ENCODE measurements at regions not wholly inside any gene's neighbourhood (a gene's known extent, or its start where the extent isn't known, plus 50 kb on each side); places are given as distances from the start of the nearest gene placed in this dataset.

DNA sequence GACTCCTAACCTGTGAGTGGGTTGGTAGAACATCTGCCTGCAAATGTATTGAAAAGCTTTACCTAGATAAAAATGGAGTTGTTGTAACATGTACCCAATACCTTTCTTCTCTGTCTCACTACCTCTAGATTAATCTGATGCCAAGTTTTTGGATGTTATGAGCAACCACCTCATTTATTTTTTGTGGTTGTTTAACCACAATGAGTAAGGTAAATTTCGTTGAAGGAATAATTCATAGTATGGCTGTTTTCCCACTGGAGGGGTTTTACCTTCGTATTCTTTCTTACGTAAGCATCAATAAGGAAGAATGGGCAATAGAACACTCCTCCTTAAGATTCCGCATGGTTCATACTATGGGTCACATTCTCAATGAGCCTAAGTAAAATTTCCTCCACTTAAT, 165.4 kb downstream of the CDH26 start:
- DNase-seq, result no peak
- no peak overlapping the region for H3K4me3 ChIP-seq (ENCODE audit: insufficient read depth, low read depth, low read length, poor library complexity, severe bottlenecking)
- H3K4me1 ChIP-seq (ENCODE audit: control insufficient read depth, insufficient read depth, low read length, poor library complexity, severe bottlenecking), result no peaks in the 10 kb centered on the region
- H3K27ac ChIP-seq (ENCODE audit: insufficient read depth, low read length, poor library complexity, severe bottlenecking), result no peak overlapping the region
- H3K27me3 ChIP-seq (replicated peaks; ENCODE audit: control insufficient read depth, insufficient read depth, low read length, poor library complexity, severe bottlenecking), result no peaks in the 10 kb centered on the region
- no peaks in the 10 kb centered on the region for H3K9me3 ChIP-seq (ENCODE audit: control insufficient read depth, low read length)
- H3K36me3 ChIP-seq (ENCODE audit: control insufficient read depth, insufficient read depth, low read length), result no peaks in the 10 kb centered on the region

DNA sequence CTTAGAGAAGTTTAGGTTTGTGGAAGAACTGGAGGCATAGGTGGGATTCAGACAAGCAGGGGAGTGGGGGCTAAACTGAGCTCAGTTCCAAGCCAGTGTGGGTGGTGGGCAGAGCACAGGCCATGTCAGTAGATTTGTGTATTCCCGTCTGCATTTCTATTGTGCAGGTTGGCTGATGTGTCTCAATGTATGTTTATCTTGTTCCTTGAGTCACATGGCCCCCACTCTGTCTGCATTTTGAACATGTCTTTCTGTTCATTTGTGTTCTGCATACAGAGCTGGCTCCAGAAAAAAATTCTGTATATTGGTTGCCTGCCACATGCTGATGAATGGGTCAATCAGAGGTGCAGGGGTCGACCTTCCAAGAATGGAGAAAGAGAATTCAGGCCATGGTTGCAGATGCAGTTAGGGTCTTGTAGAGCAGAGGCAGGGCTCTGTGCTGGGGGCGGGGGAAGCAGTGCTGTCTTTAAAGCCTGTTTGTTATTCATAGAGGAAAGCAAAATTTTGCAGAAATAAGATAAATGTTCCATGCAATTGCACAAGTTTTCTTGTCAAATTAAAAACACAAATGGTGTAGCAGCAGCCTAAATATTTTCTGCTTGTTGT, 166.7 kb downstream of the CDH26 start:
- H3K27ac ChIP-seq (ENCODE audit: insufficient read depth, low read length, poor library complexity, severe bottlenecking), result no peak overlapping the region
- H3K4me1 ChIP-seq (ENCODE audit: control insufficient read depth, insufficient read depth, low read length, poor library complexity, severe bottlenecking), result no peaks in the 10 kb centered on the region
- DNase-seq, result no peak
- no peaks in the 10 kb centered on the region for H3K27me3 ChIP-seq (replicated peaks; ENCODE audit: control insufficient read depth, insufficient read depth, low read length, poor library complexity, severe bottlenecking)
- H3K4me3 ChIP-seq (ENCODE audit: insufficient read depth, low read depth, low read length, poor library complexity, severe bottlenecking), result no peak overlapping the region
- no peaks in the 10 kb centered on the region for H3K9me3 ChIP-seq (ENCODE audit: control insufficient read depth, low read length)
- H3K36me3 ChIP-seq (ENCODE audit: control insufficient read depth, insufficient read depth, low read length), result no peaks in the 10 kb centered on the region

DNA sequence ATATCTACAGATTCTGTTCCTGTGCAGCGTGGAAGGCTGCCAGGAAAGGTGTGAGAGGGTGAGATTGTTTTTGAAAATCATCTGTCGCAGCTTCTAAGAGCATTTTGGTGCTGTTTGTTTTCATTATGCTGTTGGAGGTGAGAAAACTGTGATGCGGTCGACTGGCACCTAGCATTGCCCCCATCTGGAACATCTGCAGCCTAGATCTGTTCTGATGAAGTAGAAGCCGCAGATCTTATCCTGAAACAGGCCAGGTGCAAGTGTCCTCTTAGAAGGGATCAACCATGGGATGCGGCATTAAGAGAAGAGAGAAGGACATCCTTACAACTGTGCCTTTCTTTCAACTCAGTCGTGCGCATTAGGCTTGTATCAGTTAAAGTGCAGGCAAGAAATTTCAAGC, 167.3 kb downstream of the CDH26 start:
- no peaks in the 10 kb centered on the region for H3K4me1 ChIP-seq (ENCODE audit: control insufficient read depth, insufficient read depth, low read length, poor library complexity, severe bottlenecking)
- H3K9me3 ChIP-seq (ENCODE audit: control insufficient read depth, low read length), result no peaks in the 10 kb centered on the region
- H3K27me3 ChIP-seq (replicated peaks; ENCODE audit: control insufficient read depth, insufficient read depth, low read length, poor library complexity, severe bottlenecking), result no peaks in the 10 kb centered on the region
- H3K27ac ChIP-seq (ENCODE audit: insufficient read depth, low read length, poor library complexity, severe bottlenecking), result no peak overlapping the region
- no peak for DNase-seq
- H3K4me3 ChIP-seq (ENCODE audit: insufficient read depth, low read depth, low read length, poor library complexity, severe bottlenecking), result no peak overlapping the region
- no peaks in the 10 kb centered on the region for H3K36me3 ChIP-seq (ENCODE audit: control insufficient read depth, insufficient read depth, low read length)

DNA sequence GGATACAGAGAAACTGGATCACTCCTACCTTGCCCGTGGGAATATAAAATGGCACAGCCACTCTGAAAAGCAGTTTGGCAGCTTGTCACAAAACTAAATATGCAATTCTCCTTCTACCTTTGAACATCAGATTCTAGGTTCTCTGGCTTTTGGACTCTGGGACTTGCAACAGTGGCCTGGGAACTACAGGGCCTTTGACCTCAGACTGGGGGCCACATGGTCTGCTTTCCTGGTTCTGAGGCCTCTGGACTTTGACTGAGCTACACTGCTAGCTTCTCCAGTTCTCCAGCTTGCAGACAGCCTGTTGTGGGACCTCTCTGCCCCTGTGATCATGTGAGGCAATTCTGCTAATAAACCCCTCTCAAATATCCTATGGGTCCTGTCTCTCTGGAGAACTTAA, 168.8 kb downstream of the CDH26 start:
- H3K27me3 ChIP-seq (replicated peaks; ENCODE audit: control insufficient read depth, insufficient read depth, low read length, poor library complexity, severe bottlenecking), result no peaks in the 10 kb centered on the region
- DNase-seq, result no peak
- no peaks in the 10 kb centered on the region for H3K9me3 ChIP-seq (ENCODE audit: control insufficient read depth, low read length)
- no peaks in the 10 kb centered on the region for H3K36me3 ChIP-seq (ENCODE audit: control insufficient read depth, insufficient read depth, low read length)
- H3K4me3 ChIP-seq (ENCODE audit: insufficient read depth, low read depth, low read length, poor library complexity, severe bottlenecking), result no peak overlapping the region
- H3K27ac ChIP-seq (ENCODE audit: insufficient read depth, low read length, poor library complexity, severe bottlenecking), result no peak overlapping the region
- H3K4me1 ChIP-seq (ENCODE audit: control insufficient read depth, insufficient read depth, low read length, poor library complexity, severe bottlenecking), result no peaks in the 10 kb centered on the region

DNA sequence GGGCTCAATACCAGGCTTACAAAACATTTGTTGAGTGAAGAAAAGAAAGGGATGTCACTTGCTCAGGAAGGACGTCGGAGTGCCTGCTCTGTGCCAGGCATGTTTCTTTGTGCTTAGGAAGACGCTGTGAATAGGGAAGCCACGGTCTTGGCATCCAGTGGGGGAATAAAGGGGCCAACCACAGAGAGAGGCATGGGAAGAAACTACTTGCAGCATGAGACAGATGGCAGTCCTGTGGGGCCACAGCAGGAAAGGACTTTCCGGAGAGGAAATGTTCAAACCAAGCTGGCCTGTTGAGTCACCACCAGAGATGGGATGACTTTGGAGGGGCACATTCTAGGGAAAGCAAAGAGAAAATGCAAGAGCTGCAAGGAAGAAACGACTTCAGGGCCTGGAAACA, 173.2 kb downstream of the CDH26 start:
- Histone ChIP-seq H3K27me3 (replicated peaks; ENCODE audit: control insufficient read depth, insufficient read depth, low read length, poor library complexity, severe bottlenecking) (no peaks in the 10 kb centered on the region), H3K4me3 (ENCODE audit: insufficient read depth, low read depth, low read length, poor library complexity, severe bottlenecking) (no peak overlapping the region), H3K4me1 (ENCODE audit: control insufficient read depth, insufficient read depth, low read length, poor library complexity, severe bottlenecking) (no peaks in the 10 kb centered on the region), H3K36me3 (ENCODE audit: control insufficient read depth, insufficient read depth, low read length) (no peaks in the 10 kb centered on the region), H3K9me3 (ENCODE audit: control insufficient read depth, low read length) (no peaks in the 10 kb centered on the region), H3K27ac (ENCODE audit: insufficient read depth, low read length, poor library complexity, severe bottlenecking) (no peak overlapping the region)
- no peak for DNase-seq

DNA sequence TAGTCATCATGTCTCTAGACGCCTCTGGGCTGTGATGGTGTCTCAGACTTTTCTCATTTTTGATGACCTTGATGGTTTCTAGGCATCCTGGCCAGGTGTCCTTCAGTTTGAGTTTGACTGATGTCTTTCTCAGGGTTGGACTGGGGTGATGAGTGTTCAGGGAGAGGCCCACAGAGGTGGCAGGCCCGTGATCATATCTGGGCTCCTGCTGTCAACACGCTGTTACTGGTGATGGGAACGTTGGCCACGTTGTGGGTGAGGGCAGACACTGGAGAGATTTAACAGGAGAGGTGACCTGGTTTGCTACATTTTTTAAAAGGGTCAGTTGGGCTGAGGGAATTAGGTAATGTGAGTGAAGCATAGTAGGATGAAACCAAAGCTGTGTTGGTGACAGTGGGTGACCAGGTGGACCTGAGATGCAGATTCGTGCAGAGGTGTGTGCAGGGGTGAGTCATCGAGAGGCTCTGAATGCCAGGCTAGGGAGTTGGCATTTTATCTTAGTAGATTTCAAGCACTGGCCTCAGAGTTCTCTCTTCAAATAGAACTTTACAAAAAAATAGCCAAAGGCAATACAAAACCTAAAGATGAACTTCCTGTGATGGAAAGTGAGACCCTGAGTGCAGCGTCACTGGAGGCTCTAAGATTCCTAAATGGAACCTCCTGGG, 174.1 kb downstream of the CDH26 start:
- no peak overlapping the region for H3K27ac ChIP-seq (ENCODE audit: insufficient read depth, low read length, poor library complexity, severe bottlenecking)
- no peak overlapping the region for H3K4me3 ChIP-seq (ENCODE audit: insufficient read depth, low read depth, low read length, poor library complexity, severe bottlenecking)
- no peaks in the 10 kb centered on the region for H3K36me3 ChIP-seq (ENCODE audit: control insufficient read depth, insufficient read depth, low read length)
- H3K9me3 ChIP-seq (ENCODE audit: control insufficient read depth, low read length), result no peaks in the 10 kb centered on the region
- no peaks in the 10 kb centered on the region for H3K27me3 ChIP-seq (replicated peaks; ENCODE audit: control insufficient read depth, insufficient read depth, low read length, poor library complexity, severe bottlenecking)
- DNase-seq, result no peak
- H3K4me1 ChIP-seq (ENCODE audit: control insufficient read depth, insufficient read depth, low read length, poor library complexity, severe bottlenecking), result no peaks in the 10 kb centered on the region

DNA sequence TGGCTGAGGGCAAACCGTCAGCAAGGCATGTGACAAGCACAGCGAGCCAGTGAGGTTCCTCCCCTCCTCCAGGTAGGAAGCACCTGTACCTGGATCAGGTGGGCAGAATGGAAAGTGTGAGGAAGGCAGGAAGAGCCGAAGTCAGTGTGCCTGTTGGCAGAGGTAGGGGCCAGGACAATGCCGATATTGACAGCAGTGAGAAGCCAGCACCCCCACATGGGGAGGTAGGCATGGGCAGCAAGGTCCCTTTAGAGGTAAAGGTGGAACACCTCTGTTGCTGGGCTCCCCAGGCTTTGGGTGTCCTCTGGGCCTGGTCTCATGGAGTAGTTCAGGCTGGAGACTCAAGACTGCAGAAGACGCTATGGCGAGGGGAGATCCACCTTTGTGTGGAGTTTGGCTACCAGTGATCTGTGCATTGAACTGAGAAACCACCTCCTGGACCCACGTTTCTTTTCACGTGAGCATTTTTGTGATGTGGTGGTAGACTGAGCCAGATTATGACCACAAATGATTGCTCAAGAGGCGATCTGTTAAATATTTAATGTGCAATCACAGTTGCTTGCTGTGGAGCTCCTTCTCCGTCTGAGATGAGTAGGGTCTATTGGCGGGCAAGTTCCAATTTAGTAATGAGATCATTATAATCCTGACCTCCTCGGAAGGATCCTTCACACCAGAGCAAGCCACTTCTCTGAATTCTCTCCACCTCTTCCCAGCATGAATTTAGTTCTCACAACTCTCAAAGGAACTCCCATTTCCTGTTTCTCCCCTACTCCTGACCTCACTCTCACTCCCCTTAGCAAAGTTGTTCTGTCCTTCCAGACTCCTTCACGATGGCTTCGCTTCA, 174.8 kb downstream of the CDH26 start:
- Histone ChIP-seq H3K4me1 (ENCODE audit: control insufficient read depth, insufficient read depth, low read length, poor library complexity, severe bottlenecking) (peaks cover 2% of the 10 kb centered on the region), H3K36me3 (ENCODE audit: control insufficient read depth, insufficient read depth, low read length) (no peaks in the 10 kb centered on the region), H3K27me3 (replicated peaks; ENCODE audit: control insufficient read depth, insufficient read depth, low read length, poor library complexity, severe bottlenecking) (no peaks in the 10 kb centered on the region), H3K27ac (ENCODE audit: insufficient read depth, low read length, poor library complexity, severe bottlenecking) (no peak overlapping the region), H3K4me3 (ENCODE audit: insufficient read depth, low read depth, low read length, poor library complexity, severe bottlenecking) (no peak overlapping the region), H3K9me3 (ENCODE audit: control insufficient read depth, low read length) (no peaks in the 10 kb centered on the region)
- no peak for DNase-seq

DNA sequence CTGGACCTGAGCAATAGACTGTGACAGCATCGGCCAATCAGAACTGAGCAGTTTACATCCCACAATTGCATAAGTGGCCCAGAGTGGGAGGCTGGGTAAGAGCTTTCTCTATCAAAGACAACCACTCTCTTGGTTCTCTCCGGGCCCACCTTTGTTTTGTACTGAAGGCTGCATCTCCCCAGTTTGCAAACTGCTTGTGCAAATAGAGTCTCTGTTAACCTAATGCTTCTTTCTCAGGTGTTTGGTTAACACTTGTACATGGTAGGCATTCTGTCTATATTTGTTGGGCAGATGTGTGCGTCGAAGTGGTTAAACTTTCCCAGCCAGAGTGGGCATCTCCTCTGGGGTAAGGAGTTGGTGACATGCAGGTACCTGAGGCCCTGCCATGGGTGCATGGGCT, 177.1 kb downstream of the CDH26 start:
- Histone ChIP-seq H3K27ac (ENCODE audit: insufficient read depth, low read length, poor library complexity, severe bottlenecking) (no peak overlapping the region), H3K4me3 (ENCODE audit: insufficient read depth, low read depth, low read length, poor library complexity, severe bottlenecking) (no peak overlapping the region), H3K27me3 (replicated peaks; ENCODE audit: control insufficient read depth, insufficient read depth, low read length, poor library complexity, severe bottlenecking) (no peaks in the 10 kb centered on the region), H3K4me1 (ENCODE audit: control insufficient read depth, insufficient read depth, low read length, poor library complexity, severe bottlenecking) (peaks cover 2% of the 10 kb centered on the region), H3K9me3 (ENCODE audit: control insufficient read depth, low read length) (no peaks in the 10 kb centered on the region), H3K36me3 (ENCODE audit: control insufficient read depth, insufficient read depth, low read length) (no peaks in the 10 kb centered on the region)
- no peak for DNase-seq

DNA sequence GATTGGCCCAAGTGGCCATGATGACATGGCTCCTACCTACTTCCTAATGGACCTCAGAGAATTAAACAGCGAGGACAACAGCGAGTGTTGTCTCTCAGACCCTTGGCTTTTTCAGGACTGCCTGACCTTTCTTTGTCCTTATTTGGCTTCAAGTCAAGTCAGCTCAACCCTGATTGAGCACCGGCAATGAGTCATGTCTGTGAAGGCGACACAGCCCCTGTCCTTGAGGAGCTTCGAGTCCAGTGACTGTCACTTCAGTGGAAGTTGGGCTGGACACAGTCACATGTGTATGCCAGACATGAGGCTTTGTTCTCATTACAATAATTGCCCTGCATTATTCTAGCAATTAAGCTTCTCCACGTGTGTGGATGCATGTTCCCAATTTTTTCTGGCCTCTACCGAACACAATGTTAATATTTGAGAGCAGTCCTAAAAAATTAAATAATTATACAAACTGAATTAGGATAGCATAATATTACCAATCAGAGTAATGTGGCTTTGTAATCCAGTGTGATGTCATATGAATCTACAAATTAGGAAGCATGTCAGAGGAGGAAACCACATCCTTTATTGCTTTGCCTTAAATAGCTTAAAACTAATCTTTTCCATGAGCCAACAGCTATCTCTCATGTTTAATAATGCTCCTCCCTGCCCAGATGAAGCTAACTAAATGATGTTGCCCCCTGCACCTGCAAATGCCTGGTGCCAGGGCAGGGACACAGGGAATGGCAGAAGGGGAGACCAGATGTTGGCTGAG, 178.6 kb downstream of the CDH26 start:
- no peak overlapping the region for H3K4me3 ChIP-seq (ENCODE audit: insufficient read depth, low read depth, low read length, poor library complexity, severe bottlenecking)
- no peaks in the 10 kb centered on the region for H3K9me3 ChIP-seq (ENCODE audit: control insufficient read depth, low read length)
- DNase-seq, result no peak
- H3K4me1 ChIP-seq (ENCODE audit: control insufficient read depth, insufficient read depth, low read length, poor library complexity, severe bottlenecking), result peaks cover 2% of the 10 kb centered on the region
- H3K27ac ChIP-seq (ENCODE audit: insufficient read depth, low read length, poor library complexity, severe bottlenecking), result no peak overlapping the region
- H3K27me3 ChIP-seq (replicated peaks; ENCODE audit: control insufficient read depth, insufficient read depth, low read length, poor library complexity, severe bottlenecking), result no peaks in the 10 kb centered on the region
- no peaks in the 10 kb centered on the region for H3K36me3 ChIP-seq (ENCODE audit: control insufficient read depth, insufficient read depth, low read length)

All from effector memory CD4-positive, alpha-beta T cell (primary cell).